GM10266 (cell line): ENCODE measurements at regions not wholly inside any gene's neighbourhood (a gene's known extent, or its start where the extent isn't known, plus 50 kb on each side); places are given as distances from the start of the nearest gene placed in this dataset.

ENCODE experiments used
- DNase-seq: peaks from one replicate; pipeline ENCODE4 v3.0.0; 2012; ENCODE audit errors: extremely low spot score
- TF ChIP-seq, protein P1 (sequence below): IDR thresholded peaks from 2 replicates; pipeline ENCODE4 v1.5.1; 2012; ENCODE audit warnings: mild to moderate bottlenecking, low read depth; ENCODE audit not compliant: control insufficient read depth, insufficient read depth; ENCODE audit errors: missing control alignments

DNA sequence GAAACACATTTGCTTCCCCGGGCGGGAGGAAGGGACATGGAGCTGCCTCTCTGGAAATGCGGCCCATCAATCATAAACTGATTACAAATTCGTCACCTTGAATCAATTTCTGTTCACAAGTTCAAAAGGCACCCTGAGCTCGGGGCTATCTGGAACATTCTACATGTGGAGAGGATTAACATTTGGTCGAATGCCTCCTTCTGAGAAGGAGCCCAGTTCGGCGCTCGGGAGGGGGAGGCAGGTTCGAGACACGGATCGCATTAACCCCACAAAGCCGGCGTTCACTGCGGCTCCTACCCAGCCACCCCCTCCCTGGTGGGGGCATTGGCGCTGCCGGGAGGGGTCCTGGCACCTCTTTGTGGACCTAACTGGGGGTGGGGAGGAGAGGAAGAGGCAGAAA is 108.0 kb downstream of the CPZ start:
- TF ChIP-seq, protein P1, sequence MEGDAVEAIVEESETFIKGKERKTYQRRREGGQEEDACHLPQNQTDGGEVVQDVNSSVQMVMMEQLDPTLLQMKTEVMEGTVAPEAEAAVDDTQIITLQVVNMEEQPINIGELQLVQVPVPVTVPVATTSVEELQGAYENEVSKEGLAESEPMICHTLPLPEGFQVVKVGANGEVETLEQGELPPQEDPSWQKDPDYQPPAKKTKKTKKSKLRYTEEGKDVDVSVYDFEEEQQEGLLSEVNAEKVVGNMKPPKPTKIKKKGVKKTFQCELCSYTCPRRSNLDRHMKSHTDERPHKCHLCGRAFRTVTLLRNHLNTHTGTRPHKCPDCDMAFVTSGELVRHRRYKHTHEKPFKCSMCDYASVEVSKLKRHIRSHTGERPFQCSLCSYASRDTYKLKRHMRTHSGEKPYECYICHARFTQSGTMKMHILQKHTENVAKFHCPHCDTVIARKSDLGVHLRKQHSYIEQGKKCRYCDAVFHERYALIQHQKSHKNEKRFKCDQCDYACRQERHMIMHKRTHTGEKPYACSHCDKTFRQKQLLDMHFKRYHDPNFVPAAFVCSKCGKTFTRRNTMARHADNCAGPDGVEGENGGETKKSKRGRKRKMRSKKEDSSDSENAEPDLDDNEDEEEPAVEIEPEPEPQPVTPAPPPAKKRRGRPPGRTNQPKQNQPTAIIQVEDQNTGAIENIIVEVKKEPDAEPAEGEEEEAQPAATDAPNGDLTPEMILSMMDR = no peak
- no peak for DNase-seq

DNA sequence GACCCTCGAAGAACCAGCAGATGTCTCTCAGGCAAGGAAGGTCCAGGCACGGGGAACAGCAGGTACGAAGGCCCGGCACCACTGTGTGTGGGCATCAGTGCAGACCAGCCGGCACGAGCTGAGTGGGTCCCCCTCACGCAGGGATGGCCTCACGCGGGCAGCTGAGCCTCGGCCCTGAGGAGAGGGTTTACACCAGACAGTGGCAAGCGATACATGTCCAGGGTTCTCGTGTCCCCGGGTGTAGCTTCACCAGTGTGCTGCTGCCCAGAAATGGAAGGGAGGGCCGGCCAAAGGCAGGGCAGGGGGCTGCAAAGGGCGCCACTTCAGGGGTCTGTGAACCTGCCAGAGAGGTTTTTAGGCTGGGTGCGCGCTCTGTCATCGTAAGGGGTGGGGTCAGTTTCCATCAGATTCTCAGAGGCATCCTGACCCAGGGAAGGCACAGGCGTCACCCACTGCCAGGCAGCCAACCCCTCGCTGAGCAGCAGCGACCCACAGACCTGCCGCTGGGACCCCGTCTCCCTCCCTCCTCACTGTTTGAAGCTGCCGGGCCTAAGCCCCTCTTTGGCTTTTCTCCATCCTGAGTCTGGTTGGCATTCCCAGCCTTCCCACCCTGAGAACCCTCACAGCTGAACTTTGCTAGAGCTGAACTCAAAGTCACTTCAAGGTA is 107.0 kb downstream of the CPZ start:
- no peak for DNase-seq
- TF ChIP-seq, protein P1 = no peak

DNA sequence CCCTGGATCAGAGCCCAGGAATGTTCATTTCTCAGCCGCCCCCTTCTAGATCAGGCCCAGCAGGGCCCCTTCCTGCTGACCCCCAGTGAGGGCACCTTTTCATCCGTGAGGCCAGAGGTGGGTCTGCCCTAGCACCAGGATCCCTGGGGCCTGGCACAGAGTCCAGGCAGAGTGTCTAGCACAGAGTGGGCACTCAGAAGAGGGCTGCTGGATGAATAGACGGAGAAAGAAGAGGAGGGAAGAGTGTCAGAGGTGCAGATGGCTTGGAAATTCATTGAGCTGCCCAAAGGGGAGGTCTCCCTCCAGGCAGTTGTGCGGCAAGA is 106.5 kb downstream of the CPZ start:
- TF ChIP-seq, protein P1 = no peak
- DNase-seq = no peak

DNA sequence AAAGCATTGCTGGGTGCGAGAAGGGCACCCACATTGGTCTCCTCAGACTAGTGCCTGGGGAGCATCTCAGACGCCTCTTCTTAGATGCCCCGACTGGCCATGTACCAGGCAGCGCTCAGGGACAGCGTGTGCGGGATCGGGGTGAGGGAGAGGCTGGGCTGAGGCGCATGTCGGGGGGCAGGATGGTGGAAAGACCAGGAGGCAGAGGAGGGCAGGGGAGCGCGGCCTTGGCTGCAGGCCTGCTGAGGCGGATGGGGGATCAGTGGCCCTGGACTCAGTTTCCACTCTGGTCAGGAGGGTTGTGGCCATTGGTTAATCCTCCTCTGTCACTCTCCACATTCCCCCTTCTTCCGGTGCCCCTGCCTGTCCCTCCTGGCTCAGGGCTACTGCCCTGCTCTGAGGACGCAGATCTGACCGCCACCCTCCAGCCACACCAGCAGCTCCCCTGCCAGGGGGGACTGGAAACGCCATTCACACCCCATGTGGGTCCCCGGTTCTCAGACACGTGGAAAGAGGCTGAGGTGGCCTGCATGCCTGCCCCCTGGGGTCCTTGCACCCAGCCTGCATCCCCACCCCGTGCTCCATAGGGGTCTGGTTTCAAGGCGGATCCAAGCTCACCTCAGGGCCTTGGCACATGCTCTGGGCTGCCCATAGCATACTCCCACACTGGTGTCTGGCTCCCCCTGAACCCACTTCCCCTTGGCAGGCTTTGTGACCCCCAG is 105.9 kb downstream of the CPZ start:
- TF ChIP-seq, protein P1 = no peak
- DNase-seq = no peak

DNA sequence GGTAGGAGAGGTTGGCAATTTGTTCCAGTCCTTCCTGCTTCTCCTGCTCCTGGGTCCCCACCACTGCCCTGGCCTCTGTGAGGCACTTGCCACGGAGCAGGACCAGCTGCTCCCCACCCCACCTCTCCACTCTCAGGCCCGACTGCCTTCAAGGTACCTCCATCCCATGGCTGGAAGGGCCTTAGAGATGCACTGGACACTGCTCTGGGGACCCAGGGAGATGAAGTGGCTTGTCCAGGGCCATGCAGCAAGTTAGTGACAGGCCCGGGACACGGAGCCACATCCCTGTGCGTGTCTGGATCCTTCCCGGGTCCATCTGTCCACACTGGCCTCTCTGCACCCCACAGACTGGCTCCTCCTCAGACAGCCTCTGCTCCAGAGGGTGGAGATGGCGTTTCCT is 105.3 kb downstream of the CPZ start:
- DNase-seq = no peak
- TF ChIP-seq, protein P1 = no peak

DNA sequence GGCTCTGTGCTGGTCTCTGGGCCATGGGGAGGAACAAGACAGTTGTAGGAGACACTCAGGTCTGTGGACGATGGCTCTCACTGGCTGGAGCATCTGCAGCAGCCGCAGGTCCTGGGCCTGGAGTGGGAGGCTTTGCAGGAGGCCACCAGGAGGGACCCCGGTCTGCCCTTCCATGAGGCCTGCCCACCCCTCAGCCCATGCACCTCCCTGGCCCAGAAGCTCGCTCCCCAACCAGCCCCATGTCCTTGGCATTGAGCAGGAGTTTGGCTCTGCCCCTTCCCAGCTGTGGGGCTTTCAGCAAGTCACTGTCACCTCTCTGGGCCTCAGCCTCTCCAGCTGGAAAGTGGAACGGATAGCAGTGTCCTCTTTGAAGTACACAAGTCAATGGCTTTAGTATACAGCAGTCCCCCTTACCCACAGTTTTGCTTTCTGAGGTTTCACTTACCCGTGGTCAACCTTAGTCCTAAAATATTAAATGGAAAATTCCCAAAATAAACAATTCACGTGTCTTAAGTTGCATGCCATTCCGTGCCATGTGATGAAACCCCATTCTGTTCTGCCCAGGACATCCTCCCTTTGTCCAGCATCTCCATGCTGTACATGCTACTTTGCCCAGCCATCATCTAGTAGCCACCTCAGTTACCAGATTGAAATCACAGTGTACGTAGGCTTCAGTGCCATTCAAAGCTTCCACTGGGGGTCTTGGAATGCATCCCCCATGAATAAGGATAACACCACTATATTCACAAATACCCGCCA is 104.0 kb downstream of the CPZ start:
- no peak for DNase-seq
- TF ChIP-seq, protein P1 = no peak
